GM04504 (cell line): ENCODE measurements at regions not wholly inside any gene's neighbourhood (a gene's known extent, or its start where the extent isn't known, plus 50 kb on each side); places are given as distances from the start of the nearest gene placed in this dataset.
"Not testable (repeated sequence)": the region's sequence is repeated elsewhere in the genome, so short reads cannot be mapped to it uniquely, and the experiment has no call there.

Experiments
- DNase-seq: peaks from one replicate; pipeline ENCODE4 v3.0.0-alpha.2; 2012; ENCODE audit warnings: low read depth

- DNase-seq: no peak
Measured at GRCh38 chr5:21603796-21604195, 1249.3 kb downstream of the CDH12 start.

GRCh38 chr5:21594566-21594965, 1258.6 kb downstream of the CDH12 start:
- no peak for DNase-seq

- DNase-seq: no peak
Measured at GRCh38 chr5:21593261-21593660, 1259.9 kb downstream of the CDH12 start.

GRCh38 chr5:21581508-21581907, 1271.6 kb downstream of the CDH12 start:
- no peak for DNase-seq

GRCh38 chr5:21574961-21575360, 1278.2 kb downstream of the CDH12 start:
- no peak for DNase-seq

- DNase-seq: no peak
Measured at GRCh38 chr5:21574438-21574837, 1278.7 kb downstream of the CDH12 start.

GRCh38 chr5:21573416-21574314, 1279.5 kb downstream of the CDH12 start:
- no peak for DNase-seq

- not testable (repeated sequence) for DNase-seq
Measured at GRCh38 chr5:21571196-21571595, 1281.9 kb downstream of the CDH12 start.

GRCh38 chr5:21559109-21559508, 1294.0 kb downstream of the CDH12 start:
- DNase-seq: not testable (repeated sequence)

- DNase-seq: not testable (repeated sequence)
Measured at GRCh38 chr5:21552263-21552662, 1300.9 kb downstream of the CDH12 start.

- not testable (repeated sequence) for DNase-seq
Measured at GRCh38 chr5:21550916-21551315, 1302.2 kb downstream of the CDH12 start.

- not testable (repeated sequence) for DNase-seq
Measured at GRCh38 chr5:21547656-21548055, 1305.5 kb downstream of the CDH12 start.

GRCh38 chr5:21535114-21535513, 1318.0 kb downstream of the CDH12 start:
- peak; percentile 1 for DNase-seq

- DNase-seq: not testable (repeated sequence)
Measured at GRCh38 chr5:21521157-21521556, 1332.0 kb downstream of the CDH12 start.

- DNase-seq: not testable (repeated sequence)
Measured at GRCh38 chr5:21496926-21497325, 1356.2 kb downstream of the CDH12 start.

GRCh38 chr5:21496056-21496455, 1357.1 kb downstream of the CDH12 start:
- DNase-seq: not testable (repeated sequence)

- not testable (repeated sequence) for DNase-seq
Measured at GRCh38 chr5:21495235-21495634, 1357.9 kb downstream of the CDH12 start.

GRCh38 chr5:21494033-21494432, 1359.1 kb downstream of the CDH12 start:
- not testable (repeated sequence) for DNase-seq

- DNase-seq: not testable (repeated sequence)
Measured at GRCh38 chr5:21491182-21491581, 1362.0 kb downstream of the CDH12 start.

GRCh38 chr5:21488828-21489227, 1364.3 kb downstream of the CDH12 start:
- DNase-seq: not testable (repeated sequence)

- DNase-seq: not testable (repeated sequence)
Measured at GRCh38 chr5:21485458-21486000, 1367.6 kb downstream of the CDH12 start.

- not testable (repeated sequence) for DNase-seq
Measured at GRCh38 chr5:21484498-21484889, 1368.7 kb downstream of the CDH12 start.

- DNase-seq: not testable (repeated sequence)
Measured at GRCh38 chr5:21483790-21484497, 1369.2 kb downstream of the CDH12 start.
